HG03378 (cell line): ENCODE measurements at regions not wholly inside any gene's neighbourhood (a gene's known extent, or its start where the extent isn't known, plus 50 kb on each side); places are given as distances from the start of the nearest gene placed in this dataset.
"Not testable (repeated sequence)": the region's sequence is repeated elsewhere in the genome, so short reads cannot be mapped to it uniquely, and the experiment has no call there.

Experiments
- ATAC-seq: cut with Tn5 transposase; IDR thresholded peaks from one replicate; pipeline ENCODE4 v1.9.1; 2021; ENCODE audit warnings: mild to moderate bottlenecking, moderate library complexity; ENCODE audit not compliant: unreplicated experiment

DNA sequence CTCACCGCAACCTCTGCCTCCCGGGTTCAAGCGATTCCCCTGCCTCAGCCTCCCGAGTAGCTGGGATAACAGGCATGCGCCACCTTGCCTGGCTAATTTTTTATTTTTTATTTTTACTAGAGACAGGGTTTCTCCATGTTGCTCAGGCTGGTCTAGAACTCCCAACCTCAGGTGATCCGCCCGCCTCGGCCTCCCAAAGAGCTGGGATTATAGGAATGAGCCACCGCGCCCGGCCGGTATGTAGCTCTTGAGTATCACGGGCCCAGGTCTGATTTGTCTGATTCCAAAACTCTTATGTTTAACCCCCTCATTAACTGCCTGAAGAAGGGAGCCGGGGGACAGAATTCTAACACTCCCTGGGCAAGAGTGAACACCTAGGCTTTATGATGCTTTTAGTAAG is 91.7 kb upstream of the OLIG2 start:
- ATAC-seq, result not testable (repeated sequence)

DNA sequence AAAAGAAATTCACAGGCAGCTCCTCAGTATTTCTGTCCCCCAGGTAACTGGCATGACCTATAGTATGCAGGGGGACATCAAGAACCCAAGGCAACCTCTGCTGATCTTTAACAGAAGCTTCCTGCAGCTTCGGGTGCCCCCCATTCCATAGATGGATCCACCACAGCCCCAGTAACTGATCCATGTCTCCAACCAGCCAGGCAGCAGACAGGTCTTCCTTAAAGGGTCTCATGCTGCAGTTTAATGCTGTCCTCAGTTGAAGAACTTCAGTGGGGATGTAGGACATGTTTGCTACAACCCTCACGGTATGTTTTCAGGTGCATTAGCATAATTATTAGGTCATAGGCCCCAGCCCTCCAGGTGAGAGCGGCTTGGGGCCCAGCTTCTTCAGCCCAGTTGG is 90.9 kb upstream of the OLIG2 start:
- no peak for ATAC-seq

DNA sequence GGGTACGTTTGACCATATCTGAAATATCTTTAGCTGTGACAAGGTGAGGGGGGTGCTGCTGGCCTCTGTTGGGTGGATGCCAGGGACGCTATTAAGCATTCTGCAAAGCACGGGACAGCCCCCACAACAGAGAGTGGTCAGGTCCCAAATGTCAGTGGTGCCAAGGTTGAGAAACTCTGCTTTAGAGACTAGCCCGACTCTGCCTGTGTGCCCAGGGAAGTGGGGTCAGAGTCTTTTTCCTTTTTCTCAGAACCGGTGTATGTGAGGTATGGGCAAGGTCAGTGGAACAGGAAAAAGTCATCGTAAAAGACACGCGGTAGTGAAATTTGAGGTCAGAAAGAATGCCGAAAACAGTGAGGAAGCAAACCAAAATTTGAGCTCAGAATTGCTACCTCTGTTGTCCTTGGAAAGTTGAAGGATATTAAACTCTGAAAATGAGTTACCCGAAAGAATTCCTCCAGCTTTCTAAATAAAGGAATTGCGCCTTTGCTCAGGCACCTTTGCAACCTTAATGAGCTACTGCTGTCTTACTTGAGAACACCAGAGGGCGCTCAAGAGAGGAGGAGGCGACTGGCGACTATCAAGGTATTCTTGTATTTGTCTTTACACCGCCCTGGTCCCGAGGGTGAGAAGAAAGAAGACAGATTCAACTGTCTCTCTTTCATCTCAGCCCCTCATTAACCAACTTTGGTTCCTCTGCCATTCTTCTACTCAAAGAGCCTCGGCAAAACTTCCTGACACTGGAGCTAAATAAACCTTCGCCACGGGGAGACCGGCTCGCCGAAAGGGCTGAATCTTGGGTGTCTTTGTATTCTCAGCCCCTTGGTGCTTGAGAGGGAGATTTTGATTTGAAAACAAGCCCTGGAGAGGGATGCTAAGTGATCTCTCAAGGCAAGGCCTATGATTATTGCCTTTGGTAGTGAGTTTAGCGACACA is 85.4 kb upstream of the OLIG2 start:
- ATAC-seq, result no peak

DNA sequence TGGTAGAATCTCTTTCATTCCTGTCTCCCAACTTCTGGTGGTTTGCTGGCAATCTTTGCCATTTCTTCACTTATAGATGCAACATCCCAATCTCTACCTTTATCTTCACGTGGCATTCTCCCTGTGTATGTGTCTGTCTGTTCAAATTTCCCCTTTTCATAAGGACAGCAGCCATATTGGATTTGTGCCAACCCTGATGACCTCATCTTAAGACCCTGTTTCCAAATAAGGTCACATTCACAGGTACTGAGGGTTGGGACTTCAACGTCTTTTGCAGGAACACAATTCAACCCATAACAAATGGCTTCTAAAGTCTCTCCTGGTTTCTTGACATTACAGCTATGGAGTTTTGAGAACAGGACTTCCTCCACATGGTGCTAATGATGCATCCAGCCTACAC is 84.5 kb upstream of the OLIG2 start:
- ATAC-seq, result no peak

DNA sequence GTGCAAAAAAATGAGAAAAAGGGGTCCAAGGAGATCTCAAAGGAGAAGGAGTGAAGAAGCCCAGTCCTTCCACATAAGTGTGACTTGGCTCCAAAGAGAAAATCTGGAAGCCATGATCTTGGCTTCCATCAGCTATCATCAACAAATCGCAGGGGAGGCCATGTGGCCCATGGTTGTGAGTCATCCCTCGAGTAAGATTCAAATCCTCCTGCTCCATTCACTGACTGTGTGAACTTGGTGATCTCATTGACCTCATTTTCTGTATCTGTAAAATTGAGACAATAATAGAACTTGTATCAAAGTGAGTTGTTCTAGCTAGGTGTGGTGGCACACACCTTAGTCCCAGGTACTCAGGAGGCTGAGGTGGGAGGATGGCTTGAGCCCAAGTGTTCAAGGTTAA is 79.1 kb upstream of the OLIG2 start:
- no peak for ATAC-seq

DNA sequence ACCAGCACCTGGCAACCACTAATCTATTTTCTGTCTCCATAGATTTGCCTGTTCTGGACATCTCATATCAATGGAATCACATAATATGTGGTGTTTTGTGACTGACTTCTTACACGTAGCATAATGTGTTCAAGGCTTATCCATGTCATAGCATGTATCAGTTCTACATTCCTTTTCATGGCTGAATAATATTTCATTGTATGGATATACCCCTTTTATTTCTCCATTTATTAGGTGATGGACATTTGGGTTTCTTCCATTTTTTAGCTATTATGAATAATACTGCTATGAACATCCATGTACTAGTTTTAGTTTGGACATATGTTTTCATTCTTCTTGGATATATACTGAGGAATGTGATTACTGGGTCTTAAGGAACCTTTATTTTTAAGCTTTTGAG is 78.0 kb upstream of the OLIG2 start:
- no peak for ATAC-seq

DNA sequence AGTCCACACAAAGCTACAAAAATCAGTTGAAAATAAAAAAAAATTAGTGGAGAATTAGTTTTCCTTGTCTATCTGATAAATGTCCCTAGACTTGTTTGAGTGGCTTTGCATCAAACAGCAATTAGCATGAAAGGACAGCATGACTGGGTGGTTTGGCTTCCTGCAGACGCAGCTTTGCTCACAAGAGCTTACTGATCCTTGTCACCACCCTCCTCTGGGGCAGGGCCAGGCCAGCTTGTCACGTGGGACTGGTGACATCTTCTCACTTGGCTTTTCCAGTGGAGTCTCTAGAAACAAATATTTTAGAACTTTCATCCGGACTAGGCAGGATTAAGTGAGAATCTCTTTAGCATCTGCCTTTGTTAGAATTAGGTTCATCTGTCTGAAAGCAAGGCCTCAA is 76.0 kb upstream of the OLIG2 start:
- ATAC-seq, result no peak

DNA sequence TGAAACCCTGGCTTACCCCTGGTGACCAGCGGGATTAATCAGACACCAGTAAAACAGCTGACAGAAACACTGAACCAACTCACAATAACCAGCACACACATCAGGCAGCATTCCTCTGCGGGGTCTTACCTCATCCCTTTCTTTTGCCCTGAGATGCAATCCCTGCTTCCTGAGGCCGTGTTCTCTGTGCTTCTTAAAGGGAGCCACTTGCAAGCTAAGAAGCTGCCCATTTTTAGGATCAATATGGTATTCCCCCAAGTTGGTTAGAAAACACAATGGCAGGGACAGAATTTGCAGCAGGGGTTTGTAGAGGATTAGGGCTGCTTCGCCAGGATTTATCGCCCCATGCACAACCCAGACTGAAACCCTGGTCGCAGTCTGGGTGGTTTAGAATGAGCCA is 74.7 kb upstream of the OLIG2 start:
- ATAC-seq, result no peak

DNA sequence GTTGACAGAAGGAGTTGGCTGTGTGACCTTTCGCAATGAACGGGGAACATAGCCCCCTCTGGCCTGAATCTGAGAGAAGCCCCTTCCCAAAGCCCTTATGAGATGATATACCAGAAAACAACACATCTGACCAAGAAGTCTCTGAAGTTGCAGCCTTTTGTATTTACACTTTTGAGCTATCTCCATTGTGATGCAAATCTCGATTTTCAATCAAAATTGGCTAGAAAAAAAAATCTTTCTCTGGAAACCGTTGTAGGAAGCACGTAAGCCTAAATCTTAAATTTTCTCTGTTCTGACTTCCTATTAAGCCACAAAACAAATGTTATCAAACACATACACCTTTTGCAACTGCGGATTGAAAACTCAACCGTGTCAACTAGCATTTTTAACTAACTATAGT is 71.4 kb upstream of the OLIG2 start:
- ATAC-seq, result no peak

DNA sequence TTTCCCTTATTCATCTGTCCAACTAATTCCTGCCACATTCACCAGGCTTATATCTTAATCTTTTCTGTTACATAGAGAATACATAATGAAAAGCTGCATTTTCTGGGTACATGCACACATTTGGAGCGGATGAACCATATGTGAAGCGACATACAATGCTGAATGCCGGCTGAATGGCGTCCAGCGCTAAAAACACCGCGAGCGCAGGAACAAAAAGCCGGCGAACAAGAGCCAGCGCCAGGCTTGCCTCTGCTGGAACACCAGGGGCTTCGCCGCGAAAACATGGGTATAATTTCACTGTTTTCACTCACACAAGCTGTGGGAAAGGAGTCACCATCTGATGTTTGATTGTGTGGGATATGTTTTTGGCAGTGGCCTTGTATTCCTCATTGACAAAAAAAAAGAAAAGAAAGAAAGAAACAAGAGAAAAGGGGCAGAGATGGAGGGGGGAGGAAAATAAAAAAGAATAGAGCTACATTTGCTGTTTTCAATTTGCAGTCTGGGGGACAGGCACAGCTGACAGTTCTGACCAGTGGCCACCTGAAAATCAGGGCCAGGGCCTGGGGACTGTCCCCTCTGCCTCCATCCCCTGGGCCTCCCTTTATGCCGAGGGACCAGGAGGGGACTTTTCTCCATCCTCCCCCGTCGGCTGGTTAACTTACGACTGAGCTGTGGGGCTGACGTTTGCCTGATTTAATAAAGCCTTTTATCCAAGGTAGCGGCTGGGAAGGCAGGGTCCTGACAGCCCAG is 70.2 kb upstream of the OLIG2 start:
- no peak for ATAC-seq

DNA sequence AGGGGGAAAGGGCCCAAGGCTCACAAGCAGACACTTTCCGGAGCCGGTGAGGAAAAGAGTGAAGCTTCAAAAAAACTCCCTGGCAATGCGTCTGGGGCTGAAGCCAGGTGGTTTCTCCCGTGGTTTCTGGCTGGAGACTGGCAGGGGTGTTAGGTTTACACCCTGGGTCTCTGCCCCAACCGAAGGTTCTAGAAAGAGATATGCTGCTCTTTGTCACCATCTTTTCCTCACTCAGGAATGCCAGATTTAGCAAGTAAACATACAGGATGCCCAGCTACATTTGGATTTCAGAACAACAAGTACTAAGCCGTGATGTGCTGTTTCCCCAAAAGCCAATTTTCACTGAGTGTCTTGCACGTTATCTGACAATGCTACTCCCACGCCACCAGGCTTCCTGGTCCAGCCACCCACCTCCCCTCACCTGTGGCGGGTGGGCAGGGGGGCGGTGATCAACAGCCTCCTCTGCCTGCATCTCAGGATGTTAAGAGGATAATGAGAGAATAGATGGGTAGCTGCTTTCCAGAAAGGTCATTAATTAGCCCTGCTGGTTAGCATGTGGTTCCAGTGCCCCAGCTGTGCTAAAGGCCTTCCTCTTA is 69.6 kb upstream of the OLIG2 start:
- no peak for ATAC-seq

DNA sequence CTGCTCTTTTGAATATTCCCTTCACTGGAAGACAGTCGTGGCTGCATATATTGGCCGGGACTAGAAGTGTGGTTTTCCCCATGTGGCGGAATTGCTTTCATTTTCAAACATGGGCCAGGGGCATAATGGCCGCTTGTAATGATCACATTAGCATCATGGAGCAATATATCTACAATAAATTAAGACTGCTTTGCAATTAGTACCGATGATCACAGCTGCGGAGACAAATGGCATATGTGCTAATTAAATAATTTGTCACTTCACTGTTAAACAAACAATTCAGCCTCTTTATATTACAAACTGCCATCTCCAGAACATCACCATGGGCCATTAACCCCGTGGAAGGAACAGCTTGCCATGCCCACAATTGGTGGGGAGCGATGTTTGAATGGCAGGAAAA is 68.2 kb upstream of the OLIG2 start:
- no peak for ATAC-seq

DNA sequence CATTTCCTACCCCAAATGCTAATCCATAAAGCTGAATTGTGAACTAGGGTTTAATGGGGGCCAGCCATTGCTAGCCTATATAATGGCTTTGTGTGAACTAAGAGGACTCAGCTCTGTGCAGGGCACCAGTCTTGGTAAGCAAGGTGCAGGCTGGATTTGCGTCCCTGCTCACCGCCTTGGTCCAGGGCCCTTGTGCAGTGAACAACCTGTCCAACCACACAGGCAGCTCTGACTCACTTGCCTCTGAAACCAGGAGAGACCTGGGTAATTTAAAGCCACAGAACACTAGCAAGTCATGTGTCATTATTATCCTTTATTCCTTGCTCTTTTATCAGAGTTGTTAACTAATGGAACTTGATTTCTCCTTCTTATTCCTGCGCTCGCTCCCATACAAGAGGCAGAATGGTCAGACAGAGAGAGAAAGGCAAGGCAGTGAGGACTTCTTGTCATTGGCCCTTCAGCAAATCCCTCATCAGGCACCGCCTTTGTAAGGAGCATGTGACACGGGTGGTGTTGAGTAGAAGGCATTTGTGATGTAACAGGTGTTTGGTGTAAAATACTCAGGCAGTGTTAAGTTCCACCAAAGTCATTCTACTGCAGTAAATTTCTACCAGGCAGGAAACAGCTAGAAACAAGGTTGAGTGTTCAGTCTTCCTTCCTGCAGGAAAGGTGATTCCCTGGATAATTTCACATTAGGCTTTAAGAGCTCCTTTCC is 67.3 kb upstream of the OLIG2 start:
- ATAC-seq, result no peak

DNA sequence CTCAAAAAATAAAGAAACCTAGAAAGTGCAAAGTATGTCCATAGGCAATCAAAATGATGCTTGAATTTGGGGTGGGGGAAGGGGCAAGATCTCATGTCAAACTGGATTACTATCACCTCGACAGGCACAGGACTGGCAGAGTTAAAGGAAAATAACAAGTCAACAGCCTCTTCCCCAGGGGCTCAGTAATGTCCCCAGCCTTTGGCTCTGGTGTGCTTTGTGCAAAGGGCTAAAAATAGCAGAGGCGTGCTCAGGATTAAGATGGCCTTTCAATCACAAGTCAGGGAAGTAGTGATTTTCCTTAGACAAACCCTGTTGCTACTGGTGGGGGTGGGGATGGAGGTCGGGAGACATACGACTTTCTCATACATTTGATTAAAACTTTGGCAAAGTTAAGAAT is 63.5 kb upstream of the OLIG2 start:
- ATAC-seq, result no peak

DNA sequence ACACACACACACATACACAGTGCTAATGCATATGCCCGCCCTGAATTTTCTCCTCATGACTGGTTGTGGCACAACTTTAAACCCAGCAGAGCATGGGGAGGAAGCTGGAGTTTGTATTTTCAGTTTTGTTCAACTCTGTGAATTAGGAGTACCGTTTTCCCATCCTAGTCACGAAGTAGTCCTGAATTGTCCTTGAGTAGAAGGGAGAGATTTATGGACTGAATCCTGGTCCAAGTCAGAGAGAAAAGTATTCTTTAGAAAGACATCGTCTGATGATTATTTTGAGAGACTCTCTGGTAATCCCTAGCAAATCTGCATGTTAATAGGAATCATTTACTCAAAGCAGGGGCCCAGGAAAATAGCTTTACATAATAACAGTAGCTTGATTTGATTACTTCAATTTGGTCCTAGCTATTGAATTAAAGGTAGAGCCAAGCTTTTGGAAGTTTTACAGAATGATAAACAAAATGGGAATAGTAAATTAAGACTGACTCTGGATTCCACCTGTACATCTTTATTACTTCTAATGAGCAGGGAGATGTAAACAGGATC is 60.5 kb upstream of the OLIG2 start:
- ATAC-seq, result no peak

DNA sequence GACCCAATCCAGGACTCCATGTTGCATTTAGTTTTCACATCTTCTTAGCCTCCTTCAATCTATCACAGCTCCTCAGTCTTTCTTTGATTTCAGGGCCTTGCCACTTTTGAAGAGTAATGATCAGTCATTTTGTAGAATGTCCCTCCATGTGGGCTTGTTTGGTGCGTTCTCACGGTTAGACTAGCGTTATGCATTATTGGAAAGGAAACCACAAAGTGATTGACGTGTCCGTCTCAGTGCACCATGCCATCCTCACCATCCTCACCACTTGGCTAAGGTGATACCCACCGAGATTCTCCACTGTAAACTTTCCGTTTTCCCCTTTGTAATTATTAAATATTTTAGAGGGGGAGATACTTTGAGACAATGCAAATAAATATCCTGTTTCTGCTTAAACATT is 59.6 kb upstream of the OLIG2 start:
- no peak for ATAC-seq

DNA sequence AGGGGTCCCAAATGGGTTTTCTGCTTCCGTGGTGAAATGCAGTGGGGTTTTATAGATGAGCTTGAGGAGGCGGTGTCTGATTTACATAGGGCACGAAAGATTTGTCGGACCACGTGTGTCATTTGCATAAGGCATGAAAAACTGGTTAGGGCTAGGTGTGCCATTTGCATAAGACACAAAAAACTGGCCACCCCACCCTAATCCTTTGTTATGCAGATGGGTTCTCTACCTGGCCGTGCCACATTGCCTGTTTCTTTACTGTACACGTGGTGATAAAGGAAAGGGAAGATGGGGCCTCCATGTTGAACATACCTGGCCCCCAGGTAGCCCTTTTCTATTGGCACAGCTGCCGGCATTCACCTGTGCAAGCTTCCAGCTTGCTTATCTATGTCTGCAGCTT is 57.6 kb upstream of the OLIG2 start:
- ATAC-seq, result not testable (repeated sequence)

DNA sequence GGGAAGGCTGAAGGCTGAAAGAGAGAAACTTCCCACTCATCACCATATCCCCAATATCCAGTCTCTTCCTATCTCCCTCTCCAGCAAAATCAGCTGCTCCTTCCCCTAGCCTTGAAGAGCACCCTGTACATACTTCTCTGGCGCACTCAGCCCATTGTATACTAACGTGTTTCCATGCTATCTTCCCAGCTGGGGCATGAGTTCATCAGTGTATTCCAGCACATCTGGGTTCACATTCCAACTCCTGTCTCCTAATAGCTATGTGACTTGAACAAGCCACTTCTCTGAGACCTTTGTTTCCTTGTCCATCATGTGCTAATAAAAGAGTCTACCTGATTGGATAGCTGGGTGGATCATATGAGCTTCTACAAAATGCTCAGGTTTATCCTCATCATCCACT is 51.1 kb upstream of the OLIG2 start:
- no peak for ATAC-seq

DNA sequence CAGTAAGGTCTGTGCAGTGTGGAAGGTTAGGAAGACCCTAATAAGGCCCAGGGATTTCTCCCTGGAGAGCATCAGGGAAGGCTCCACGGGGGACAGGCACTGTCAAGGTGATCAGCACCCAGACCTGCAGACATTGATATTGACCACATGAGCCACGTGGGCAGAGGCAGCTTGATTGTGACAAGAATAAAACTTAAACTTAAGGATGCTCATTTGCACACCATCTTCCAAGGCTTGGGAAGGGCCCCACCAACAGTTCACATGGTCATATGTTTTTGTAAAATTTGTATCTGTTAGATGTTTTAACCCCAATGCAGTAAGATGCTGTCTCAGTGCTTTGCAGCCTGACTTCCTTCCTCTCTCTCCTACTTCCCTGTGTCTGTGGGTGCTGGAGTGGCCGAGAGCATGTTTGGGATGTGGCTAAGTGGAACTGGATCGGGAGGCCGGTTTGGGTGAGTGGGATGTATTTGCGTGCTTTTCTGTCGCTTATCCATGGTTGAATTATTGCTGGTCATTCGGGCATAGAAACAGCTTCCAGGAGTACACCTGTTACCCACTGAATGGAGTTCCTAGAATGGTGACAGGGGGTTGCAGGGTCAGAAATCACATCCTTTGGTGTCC is 49.8 kb upstream of the OLIG2 start:
- no peak for ATAC-seq
